NCI-H1436 (cell line): ENCODE measurements at regions not wholly inside any gene's neighbourhood (a gene's known extent, or its start where the extent isn't known, plus 50 kb on each side); places are given as distances from the start of the nearest gene placed in this dataset.
"Not testable (repeated sequence)": the region's sequence is repeated elsewhere in the genome, so short reads cannot be mapped to it uniquely, and the experiment has no call there.

ENCODE experiments used
- DNase-seq: peaks from one replicate; lab custom pipeline; 2025; lab: John Stamatoyannopoulos, UW

GRCh38 chr13:112145551-112146360 is 78.8 kb downstream of the SOX1 start:
- no peak for DNase-seq

DNA sequence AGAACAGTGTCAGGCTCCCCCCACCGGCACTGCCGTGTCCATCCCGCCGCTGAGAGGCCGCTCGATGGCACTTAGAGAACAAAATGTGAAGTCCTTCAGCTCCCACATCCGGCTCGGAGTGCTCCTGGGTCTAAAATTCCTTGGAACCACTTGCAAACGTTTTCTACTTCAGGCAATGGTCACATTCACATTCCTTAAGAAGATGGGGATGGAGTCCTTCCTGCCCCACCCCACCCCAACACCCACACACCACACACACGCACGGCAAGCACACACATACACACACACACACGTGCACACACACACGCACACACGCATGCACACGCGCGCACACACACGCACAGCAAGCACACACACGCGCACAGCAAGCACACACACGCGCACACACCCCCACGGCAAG is 83.4 kb downstream of the SOX1 start:
- DNase-seq, result no peak

DNA sequence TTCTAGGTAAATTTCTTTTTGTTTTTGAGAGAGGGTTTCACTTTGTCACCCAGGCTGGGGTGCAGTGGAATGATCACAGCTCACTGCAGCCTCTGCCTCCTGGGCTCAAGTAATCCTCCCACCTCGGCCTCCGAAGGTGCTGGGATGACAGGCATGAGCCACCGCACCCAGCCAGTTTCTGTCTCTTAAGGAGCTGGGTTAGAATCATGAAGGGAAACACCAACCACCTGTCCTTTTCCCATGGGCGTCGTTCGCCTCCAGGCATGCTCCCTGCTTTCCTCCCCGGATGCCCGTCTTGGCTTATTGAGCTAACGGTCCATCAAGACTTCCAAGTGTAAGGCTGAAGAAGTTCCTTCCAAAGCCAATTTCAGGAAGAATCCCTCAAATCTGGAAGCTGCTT is 85.9 kb downstream of the SOX1 start:
- DNase-seq, result no peak

GRCh38 chr13:112153364-112153763 is 86.4 kb downstream of the SOX1 start:
- no peak for DNase-seq

DNA sequence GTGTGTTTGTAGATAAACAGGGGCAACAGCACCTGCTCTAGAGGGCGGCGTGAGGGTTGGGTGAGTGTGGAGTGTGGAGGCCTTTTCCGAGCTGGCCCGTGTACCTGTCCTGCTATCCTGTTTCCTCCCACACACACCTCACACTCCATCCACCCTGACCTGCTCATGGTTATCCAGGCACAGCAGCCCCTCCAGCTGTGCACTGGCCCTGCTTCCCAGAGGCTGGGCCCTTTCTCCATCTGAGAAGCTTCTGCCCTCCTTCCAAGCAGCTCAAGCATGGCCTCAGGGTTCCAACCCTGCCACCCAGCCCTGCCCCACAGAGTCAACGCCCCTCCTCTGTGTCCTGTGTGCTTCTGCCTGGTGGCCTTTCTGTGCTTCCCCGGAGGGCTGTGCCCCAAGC is 86.9 kb downstream of the SOX1 start:
- no peak for DNase-seq

- DNase-seq, result no peak
These were observed 87.5 kb downstream of the SOX1 start for GRCh38 chr13:112154301-112155060.

GRCh38 chr13:112158961-112159360 is 92.0 kb downstream of the SOX1 start:
- no peak for DNase-seq

- DNase-seq, result no peak
These were observed 92.9 kb downstream of the SOX1 start for GRCh38 chr13:112159575-112160547.

DNA sequence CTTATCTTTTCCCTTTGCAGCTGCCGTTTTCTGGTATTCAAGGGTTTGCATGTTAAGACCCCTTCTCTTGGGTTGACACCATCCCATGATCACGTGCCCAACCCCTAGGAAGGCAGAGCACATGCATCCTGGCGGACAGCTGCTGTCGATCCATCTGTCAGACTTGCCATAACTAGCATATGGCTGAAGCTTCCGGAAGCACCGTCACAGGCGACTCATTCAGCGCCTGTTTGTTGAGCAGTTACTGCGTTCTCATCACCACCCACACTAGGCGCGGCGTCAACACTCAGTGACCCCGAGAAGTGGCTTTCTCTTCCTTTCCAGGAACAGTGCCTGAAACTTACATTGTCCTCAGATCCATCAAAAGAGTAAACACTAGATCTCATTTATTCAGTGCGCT is 93.6 kb downstream of the SOX1 start:
- no peak for DNase-seq

DNA sequence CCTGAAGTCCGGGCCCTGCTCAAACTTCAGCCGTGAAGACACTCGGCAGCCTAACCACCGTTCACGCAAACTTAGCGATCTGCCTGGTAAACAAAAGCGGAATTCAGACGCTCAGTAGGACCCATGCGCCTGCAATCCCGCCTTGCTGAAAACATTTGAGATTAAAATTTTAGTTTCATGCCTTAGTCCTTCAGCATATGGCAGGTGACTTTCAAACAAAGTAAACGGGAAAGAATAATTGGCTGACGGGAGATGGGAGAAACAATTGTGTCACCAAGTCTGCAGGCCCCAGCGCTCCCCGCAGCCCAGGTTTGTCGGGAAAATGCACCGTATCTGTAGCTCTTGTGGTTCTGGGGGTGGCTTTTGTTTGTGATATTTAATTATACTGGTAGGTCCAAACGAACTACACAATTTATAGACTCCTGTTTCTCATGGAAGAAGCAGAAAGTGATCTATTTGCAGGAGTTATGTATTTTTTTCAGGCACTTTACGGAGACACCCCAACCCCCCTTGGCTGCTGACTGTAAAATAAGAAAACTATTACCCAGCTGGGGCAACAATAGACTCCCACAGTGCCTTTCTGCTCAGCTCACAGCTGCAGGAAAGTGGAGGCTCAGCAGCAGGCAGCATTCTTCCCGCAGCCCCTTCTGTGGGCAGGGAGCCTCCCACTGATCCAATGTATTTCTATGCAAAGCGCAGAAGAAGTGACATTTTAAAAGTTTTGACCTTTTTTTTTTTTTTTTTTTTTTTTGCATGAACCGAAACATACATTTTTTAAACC is 94.8 kb downstream of the SOX1 start:
- no peak for DNase-seq

DNA sequence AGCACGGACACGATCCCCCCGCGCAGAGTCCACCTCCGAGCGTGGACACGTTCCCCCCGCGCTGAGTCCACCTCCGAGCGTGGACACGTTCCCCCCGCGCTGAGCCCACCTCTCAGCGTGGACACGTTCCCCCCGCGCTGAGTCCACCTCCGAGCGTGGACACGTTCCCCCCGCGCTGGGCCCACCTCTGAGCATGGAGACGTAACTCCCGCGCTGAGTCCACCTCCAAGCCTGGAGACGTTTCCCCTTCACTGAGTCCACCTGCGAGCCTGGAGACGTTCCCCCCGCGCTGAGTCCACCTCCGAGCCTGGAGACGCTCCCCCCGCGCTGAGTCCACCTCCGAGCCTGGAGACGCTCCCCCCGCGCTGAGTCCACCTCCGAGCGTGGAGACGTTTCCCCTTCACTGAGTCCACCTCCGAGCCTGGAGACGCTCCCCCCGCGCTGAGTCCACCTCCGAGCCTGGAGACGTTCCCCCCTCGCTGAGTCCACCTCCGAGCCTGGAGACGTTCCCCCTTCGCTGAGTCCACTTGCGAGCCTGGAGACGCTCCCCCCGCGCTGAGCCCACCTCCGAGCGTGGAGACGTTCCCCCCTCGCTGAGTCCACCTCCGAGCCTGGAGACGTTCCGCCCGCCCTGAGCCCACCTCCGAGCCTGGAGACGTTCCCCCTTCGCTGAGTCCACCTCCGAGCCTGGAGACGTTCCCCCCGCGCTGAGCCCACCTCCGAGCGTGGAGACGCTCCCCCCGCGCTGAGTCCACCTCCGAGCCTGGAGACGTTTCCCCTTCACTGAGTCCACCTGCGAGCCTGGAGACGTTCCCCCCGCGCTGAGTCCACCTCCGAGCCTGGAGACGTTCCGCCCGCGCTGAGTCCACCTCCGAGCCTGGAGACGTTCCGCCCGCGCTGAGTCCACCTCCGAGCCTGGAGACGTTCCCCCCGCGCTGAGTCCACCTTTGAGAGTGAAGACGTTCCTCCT is 97.0 kb downstream of the SOX1 start:
- DNase-seq, result not testable (repeated sequence)

- DNase-seq, result no peak
These were observed 98.8 kb downstream of the SOX1 start for GRCh38 chr13:112165712-112166111.

- DNase-seq, result peak; percentile 53
These were observed 101.8 kb downstream of the SOX1 start for GRCh38 chr13:112168761-112169160.

DNA sequence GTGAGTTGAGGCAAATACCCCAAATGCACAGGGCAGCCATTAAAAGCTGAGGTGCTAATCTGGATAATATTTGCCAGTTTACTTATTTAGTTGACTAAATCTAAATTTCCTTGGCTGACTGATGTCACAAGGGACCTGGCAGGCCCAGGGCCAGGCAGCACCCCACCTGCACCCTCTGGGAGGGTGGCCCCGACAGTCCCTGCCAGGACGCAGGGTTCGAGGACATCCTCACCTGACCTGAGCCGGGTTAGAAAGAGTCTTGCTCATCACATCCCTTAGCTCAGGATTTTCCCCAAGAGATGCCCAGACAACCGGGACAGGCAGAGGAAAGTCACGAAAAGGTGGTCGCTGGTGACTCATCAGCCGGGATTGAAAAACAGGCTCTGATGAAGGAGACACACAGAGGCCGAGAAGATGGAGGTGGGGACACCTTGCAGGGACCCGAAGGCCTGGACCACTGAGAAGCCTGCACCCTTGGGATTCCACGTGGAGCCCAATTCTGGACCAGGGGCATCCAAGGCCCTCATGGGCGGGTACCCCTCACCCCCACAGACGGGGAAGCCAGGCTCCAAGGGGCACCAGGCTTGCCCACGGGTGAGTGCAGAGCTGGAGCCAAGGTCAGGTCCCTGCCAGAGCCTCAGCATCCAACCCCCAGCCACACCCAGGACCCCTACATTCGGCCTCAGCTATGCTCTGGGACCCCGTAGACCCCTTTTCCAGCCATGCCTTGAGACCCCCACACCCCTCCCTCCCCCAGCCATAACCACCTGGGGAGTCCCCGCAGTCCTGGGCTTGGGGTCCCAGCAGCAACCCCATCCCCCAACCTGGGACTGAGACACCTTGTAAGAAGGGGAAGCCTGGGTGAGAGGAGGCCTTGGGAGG is 103.2 kb downstream of the SOX1 start:
- DNase-seq, result no peak

GRCh38 chr13:112170823-112171569 is 104.0 kb downstream of the SOX1 start:
- no peak for DNase-seq

GRCh38 chr13:112171570-112171965 is 104.6 kb downstream of the SOX1 start:
- DNase-seq, result no peak

- DNase-seq, result no peak
These were observed 105.1 kb downstream of the SOX1 start for GRCh38 chr13:112172017-112172416.

DNA sequence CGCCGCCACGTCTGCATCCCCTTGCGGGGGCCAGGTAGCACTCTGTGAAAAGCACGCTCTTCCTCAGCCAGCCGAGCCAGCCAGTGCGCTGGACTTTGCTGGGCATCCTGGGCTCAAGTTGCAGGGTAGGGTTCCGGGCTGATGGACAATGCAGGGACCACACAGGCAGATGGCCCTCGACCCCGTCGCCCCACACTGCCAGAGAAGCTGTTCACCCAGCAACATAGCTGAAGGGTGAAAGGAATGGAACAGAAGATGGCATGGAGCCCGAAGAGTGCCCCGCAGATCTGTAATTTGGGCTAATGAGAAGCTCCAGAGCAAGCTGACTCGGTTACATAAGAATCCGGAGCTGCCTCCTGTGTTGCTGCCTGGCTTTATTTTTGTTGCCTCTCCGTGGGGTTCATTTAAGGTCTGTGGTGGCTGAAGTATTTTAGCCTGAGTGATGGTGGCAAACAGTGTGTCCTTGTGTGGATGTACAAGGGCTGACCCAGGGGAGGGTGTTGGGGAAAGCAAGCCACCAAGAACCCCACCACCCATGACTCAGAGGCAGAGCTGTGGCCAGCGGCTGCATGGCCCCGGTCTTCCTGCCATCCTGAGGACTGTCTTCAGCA is 105.8 kb downstream of the SOX1 start:
- no peak for DNase-seq
